DMS53 treated with DMSO at 0.1 percent for 48 hours (cell line): ENCODE measurements at regions not wholly inside any gene's neighbourhood (a gene's known extent, or its start where the extent isn't known, plus 50 kb on each side); places are given as distances from the start of the nearest gene placed in this dataset.
"Not testable (repeated sequence)": the region's sequence is repeated elsewhere in the genome, so short reads cannot be mapped to it uniquely, and the experiment has no call there.

Experiments used
- DNase-seq: peaks from one replicate; lab custom pipeline; 2025; ENCODE audit not compliant: unreplicated experiment; lab: John Stamatoyannopoulos, UW

DNA sequence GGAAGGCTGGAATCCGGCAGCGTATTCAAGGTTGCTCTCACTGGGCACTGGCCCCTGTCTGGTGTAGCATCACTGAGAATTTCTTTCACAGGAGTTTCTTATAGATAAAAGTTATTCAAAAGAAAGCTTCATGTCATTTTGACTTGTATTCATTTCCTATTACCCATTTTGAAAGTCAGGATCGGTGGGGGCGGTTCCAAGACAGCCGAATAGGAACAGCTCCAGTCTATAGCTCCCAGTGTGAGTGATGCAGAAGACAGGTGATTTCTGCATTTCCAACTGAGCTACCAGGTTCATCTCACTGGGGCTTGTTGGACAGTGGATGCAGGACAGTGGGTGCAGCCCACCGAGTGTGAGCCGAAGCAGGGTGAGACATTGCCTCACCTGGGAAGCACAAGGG is 51.5 kb upstream of the CDC42EP3 start:
- not testable (repeated sequence) for DNase-seq

DNA sequence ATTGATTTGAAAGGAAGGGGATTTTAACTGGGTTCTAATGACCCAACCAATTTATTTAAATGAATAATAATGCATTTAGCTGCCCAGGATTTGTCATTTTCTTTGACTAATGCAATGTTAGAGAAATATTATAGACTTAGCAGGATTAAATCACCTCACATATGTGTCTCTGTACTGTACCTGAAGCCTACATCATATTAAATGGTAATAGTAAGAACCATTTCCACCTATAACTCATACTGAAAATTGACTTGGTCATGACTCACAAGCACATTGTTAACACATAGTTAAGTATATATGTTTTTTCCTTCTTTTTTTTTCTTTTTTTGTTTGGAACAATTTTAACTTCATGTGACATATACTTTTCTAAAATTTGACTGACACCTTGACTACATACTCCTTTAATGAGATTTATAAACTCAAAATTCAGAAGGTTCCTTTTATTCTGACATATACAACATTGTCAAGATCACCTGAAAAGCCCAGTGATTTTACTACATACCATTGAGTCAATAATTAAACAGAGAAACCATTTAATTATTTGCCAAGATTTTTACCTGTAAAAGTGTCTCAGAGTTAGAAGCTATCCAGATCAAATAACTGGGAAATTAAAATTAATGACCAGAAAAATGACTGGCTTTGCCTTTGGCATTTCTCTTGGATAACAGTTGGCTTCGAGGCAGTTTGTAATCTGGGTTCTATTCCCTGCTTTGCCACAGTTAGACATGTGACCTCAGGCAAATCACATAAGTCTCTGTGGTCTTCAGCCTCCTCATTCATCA is 58.8 kb upstream of the CDC42EP3 start:
- no peak for DNase-seq

GRCh38 chr2:37732412-37732811 is 61.0 kb upstream of the CDC42EP3 start:
- not testable (repeated sequence) for DNase-seq

- DNase-seq, result no peak
These were observed 61.8 kb upstream of the CDC42EP3 start for GRCh38 chr2:37733251-37733650.

GRCh38 chr2:37733955-37734354 is 62.5 kb upstream of the CDC42EP3 start:
- DNase-seq, result not testable (repeated sequence)

DNA sequence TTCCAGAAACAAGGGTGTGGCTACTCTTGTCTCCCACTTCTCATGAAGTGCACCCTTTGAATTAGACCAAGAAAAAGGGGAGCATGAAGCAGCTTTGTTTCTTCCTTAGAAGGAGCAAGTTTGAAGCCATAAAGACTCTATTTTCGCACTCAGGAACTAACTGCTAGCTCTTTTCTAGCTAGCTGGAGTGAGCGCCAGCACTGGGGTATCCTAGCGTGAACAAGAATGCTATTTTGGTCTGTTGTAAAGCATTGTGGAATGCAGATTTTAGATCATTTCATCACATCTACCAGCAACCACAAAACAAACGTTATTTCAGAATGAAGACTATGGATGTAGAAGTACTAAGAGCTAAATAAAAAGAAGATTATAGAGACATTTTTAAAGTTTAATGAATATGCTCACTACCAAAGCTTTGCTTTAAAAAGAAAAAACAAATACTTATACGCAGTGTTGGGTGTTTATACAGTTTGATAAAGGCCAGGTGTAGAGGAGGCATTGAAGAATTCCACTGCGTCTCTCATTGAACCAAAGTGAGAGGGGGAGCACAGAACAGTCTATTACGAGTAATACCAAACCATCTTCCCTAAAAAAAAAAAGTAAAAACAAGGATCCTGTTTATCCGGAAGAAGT is 63.6 kb upstream of the CDC42EP3 start:
- DNase-seq, result not testable (repeated sequence)

- not testable (repeated sequence) for DNase-seq
These were observed 64.1 kb upstream of the CDC42EP3 start for GRCh38 chr2:37735524-37735910.

DNA sequence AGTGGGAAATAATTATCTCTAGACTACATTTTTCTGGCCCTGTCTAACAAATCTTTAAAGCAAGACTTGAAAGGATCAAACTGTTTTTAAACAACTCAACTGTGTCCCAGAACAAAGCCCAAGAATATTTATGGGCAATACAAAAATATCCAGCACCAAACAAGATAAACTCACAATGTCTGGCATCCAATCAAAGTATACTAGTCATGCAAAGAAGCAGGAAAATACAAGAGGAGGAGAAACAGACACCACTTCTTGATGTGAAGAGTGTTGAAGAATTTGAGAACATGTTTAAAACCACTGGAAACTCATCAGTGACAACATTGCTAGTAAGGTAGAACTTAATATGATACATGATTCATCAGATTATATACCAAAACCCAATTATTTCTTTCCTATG is 66.1 kb upstream of the CDC42EP3 start:
- no peak for DNase-seq

DNA sequence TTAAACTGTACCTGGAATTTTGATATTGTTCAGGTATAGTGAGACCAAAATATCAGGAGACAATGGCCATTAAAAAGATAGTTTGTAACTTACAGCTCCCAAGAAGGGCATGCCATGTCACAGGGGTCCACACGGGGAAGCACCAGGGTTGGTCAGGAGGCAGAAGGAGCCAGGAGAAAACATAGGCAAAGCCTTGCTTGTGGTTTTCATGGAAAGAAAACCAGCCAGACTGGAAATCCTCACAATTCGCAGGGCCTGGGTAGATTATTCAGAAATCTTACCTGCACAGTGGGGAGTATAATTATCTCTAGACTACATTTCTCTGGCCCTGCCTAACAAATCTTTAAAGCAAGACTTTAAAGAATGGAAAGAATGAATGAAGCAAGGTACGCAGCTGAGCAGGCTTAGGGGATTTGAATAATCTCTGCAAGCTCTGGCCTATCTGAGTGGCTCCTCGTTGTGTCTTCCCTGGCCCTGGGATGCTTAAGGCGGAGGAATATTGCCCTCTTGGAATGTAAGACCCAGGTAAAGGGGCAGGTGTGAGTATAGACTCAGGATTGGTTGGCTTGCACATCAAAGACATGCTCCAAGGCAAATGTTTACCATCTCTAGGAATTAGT is 66.9 kb upstream of the CDC42EP3 start:
- DNase-seq, result no peak

- no peak for DNase-seq
These were observed 67.7 kb upstream of the CDC42EP3 start for GRCh38 chr2:37739153-37739552.

- DNase-seq, result no peak
These were observed 68.8 kb upstream of the CDC42EP3 start for GRCh38 chr2:37740164-37740739.

DNA sequence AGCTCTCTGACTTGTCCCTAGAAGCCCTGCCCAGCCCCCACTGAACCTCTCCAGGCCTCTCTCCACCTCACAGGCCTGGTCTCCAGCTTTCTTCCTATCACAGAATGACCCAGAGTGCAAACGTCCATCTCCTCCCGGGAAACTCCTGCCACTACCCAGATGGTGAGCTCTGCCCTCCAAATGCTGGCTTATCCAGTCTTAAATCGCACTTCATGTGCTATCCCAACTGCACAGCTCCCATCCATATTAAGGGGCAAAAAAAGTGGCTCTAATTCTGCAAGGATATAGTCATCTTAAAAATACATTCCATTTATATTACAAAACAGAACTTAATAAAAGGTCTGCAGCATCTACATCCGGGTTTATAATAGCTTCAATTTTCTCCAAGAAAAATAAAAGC is 70.8 kb upstream of the CDC42EP3 start:
- no peak for DNase-seq

DNA sequence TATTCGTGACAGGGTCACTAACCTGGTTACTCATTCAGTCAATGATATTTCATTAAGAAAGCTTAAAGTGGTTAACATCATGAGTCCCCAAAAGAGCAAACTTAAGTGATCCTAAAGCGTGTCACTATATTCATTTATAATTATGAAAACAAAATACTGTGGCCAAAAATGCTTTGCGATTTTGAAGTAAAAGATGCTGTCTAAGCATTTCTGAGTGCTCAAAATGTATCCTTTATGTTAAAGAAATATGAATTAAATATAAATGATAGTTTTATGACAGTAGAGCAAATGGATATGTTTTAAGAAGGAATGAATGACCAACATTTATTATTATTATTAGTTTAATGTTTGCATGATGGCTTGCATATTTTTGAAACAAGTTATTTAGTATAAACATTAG is 72.6 kb upstream of the CDC42EP3 start:
- DNase-seq, result no peak

DNA sequence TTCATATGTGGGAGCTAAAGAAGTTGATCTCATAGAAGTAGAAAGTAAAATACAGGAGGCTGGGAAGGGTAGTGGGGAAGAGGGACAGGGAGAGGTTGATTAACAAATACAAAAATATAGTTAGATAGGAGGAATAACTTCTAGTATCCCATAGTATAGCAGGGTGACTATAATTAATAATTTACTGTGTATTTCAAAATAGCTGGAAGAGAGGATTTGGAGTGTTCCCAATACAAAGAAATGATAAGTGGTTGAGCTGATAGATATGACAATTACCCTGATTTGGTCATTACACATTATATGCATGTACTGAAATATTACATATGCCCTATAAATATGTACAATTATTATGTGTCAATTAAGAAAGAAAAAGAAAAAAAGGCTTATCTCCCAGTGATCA is 73.5 kb upstream of the CDC42EP3 start:
- not testable (repeated sequence) for DNase-seq

GRCh38 chr2:37746011-37746410 is 74.6 kb upstream of the CDC42EP3 start:
- DNase-seq, result not testable (repeated sequence)

DNA sequence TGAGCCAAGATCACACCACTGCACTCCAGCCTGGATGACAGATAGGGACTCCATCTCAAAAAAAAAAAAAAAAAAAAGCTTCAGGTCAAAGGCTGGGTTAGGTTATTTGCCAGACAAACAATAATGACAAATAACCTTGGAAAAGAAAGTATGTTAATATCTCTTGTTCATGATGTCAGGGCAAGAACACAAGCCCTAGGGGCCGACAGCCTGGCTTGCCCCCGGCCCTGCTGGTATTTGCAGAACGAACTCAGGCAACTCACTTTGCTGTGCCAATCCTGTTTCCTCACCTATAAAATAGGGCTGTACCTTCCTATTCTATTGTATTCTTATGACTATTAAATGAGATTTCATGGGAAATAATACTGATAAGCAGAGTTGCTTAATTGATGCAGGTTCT is 75.4 kb upstream of the CDC42EP3 start:
- no peak for DNase-seq

DNA sequence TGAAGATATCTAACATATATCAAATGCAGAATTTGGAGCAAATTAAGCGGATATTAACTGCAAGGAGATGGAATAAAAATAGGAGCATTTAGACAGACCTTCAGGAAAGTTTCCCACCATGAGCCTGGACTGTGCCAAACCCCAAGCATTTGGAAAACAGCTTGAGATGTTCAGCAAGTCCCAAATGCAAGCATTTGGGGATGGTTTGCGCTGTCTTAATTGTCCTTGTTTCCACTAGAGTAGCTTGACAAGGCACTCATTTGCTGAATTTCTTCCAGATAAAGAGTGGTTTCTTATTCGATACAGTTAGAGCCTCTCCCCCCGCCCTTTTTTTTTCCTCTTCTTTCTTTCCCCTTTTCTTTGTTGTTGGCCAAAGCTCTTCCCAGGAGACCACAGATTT is 77.1 kb upstream of the CDC42EP3 start:
- no peak for DNase-seq

DNA sequence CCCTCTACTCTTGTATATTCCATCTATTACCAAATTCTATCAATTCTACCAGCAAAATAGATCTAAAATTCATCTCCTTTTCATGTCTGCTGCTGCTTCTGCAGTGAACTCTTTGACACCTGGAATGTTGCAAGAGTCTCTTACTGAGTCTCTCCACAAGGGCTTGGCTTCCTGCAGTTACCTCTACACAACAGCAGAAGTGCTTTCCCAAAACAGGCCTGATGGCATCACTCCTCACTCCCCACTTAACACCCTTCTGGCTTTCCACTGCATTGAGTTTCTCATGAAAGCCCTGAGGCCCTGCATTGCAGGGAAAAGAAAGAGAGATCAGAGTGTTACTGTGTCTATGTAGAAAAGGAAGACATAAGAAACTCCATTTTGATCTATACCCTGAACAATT is 78.8 kb upstream of the CDC42EP3 start:
- not testable (repeated sequence) for DNase-seq

DNA sequence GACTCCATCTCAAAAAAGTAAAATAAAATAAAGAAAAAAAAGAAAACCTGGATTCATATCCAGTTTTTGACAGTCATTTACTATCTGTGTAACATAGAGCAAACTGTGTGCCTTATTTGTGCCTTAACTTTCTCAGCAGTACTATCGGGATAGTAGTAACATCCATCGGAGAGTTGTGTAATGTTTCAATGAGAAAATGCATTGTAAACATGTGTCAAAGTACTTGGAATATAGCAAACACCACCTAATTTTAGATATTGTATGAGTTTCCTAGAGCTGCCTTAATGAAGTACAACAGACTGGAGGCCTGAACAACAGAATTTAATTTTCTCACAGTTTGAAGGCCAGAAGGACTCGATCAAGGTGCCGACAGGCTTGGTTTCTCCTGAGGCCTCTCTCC is 81.3 kb upstream of the CDC42EP3 start:
- DNase-seq, result no peak

DNA sequence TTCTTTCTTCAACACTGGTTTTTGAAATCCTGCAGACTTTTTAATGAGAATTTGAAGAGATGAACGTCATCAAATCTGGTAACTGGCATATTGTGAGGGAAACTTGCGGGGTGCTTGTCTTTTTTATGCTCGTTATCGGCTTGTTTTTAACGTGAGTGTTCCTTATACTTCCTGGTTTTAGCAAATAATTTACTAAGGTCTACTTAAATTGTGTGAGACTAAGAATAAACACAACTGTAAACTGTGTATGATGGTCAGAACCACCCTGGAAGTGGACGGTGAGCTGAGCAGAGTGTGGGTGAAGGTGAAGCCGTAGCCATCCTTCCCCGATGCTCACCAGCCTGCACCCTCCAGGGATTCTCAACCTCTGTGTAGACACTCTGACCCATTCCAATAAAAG is 82.3 kb upstream of the CDC42EP3 start:
- no peak for DNase-seq

GRCh38 chr2:37755961-37756559 is 84.6 kb upstream of the CDC42EP3 start:
- not testable (repeated sequence) for DNase-seq
